CD14-positive monocyte (primary cell): ENCODE measurements at regions not wholly inside any gene's neighbourhood (a gene's known extent, or its start where the extent isn't known, plus 50 kb on each side); places are given as distances from the start of the nearest gene placed in this dataset.

ENCODE experiments used
- DNase-seq, 3 donors: peaks; one replicate each; pipeline ENCODE4 v3.0.0-alpha.2; 2011 to 2022
- H2AFZ ChIP-seq: 2 replicates; pipeline ENCODE4 v1.6.0; 2012; ENCODE audit warnings: mild to moderate bottlenecking, low read depth, low read length, inconsistent platforms; ENCODE audit not compliant: insufficient read depth, poor library complexity, severe bottlenecking
- H3K27ac ChIP-seq, 2 donors: 1 replicate in 1 of 2; 2 replicates in 1 of 2; pipeline ENCODE4 v1.5.1; 2012 to 2013; ENCODE audit warnings: low read length in 2 of 2, control low read depth in 1 of 2, inconsistent platforms in 1 of 2, low read depth in 1 of 2, mild to moderate bottlenecking in 1 of 2
- H3K27me3 ChIP-seq, 2 donors: one replicate each; pipeline versions ENCODE4 v1.6.0 to v1.6.1; 2011 to 2013; ENCODE audit warnings: low read length in 2 of 2; ENCODE audit not compliant: control insufficient read depth in 2 of 2, insufficient read depth in 2 of 2
- H3K36me3 ChIP-seq, 2 donors: replicated peaks in 1 of 2; 1 replicate in 1 of 2; 2 replicates in 1 of 2; pipeline versions ENCODE4 v1.5.1 to v1.6.1; 2012 to 2013; ENCODE audit warnings: low read length in 2 of 2, control low read depth in 1 of 2, inconsistent platforms in 1 of 2, mild to moderate bottlenecking in 1 of 2; ENCODE audit not compliant: insufficient read depth in 2 of 2, control insufficient read depth in 1 of 2
- H3K4me1 ChIP-seq, 2 donors: 1 replicate in 1 of 2; 2 replicates in 1 of 2; pipeline versions ENCODE4 v1.5.1 to v1.6.1; 2012 to 2013; ENCODE audit warnings: low read length in 2 of 2, control low read depth in 1 of 2, inconsistent platforms in 1 of 2, mild to moderate bottlenecking in 1 of 2, moderate library complexity in 1 of 2; ENCODE audit not compliant: insufficient read depth in 2 of 2, control insufficient read depth in 1 of 2
- H3K4me2 ChIP-seq: replicated peaks from 2 replicates; pipeline ENCODE3; 2012; ENCODE audit warnings: low read length, moderate library complexity, mild to moderate bottlenecking; ENCODE audit not compliant: poor library complexity, severe bottlenecking; ENCODE audit errors: extremely low read depth
- H3K4me3 ChIP-seq, 3 experiments: fragments of 200-600 bp in 1 of 3; sonication (generic) in 1 of 3; replicated peaks in 1 of 3; 1 replicate in 2 of 3; 2 replicates in 1 of 3; pipeline ENCODE4 v1.5.1; 2011 to 2013; ENCODE audit warnings: low read length in 3 of 3, mild to moderate bottlenecking in 3 of 3, control low read depth in 2 of 3, low read depth in 2 of 3, inconsistent platforms in 1 of 3, moderate library complexity in 1 of 3
- H3K79me2 ChIP-seq: 2 replicates; pipeline ENCODE4 v1.6.0; 2012; ENCODE audit warnings: mild to moderate bottlenecking, control low read depth, inconsistent platforms, low read length, moderate library complexity; ENCODE audit not compliant: insufficient read depth
- H3K9ac ChIP-seq: 2 replicates; pipeline ENCODE4 v1.6.0; 2017; ENCODE audit warnings: low read length, mild to moderate bottlenecking; ENCODE audit not compliant: insufficient read depth, poor library complexity, severe bottlenecking
- H3K9me3 ChIP-seq, 2 donors: replicated peaks in 1 of 2; 1 replicate in 1 of 2; 2 replicates in 1 of 2; pipeline versions ENCODE4 v1.5.1 to v1.6.1; 2012 to 2013; ENCODE audit warnings: low read length in 2 of 2, control low read depth in 1 of 2; ENCODE audit not compliant: control insufficient read depth in 1 of 2, insufficient read depth in 1 of 2
- H4K20me1 ChIP-seq: 2 replicates; pipeline ENCODE4 v1.6.0; 2012; ENCODE audit warnings: mild to moderate bottlenecking, low read length, control low read depth, moderate library complexity; ENCODE audit not compliant: insufficient read depth
- H3K27ac Mint-ChIP-seq, 7 donors: one replicate each; pipeline ENCODE4 v1.8.0; 2020; ENCODE audit warnings: mild to moderate bottlenecking in 7 of 7, mixed read lengths in 7 of 7, moderate library complexity in 6 of 7, inconsistent platforms in 2 of 7
- H3K27me3 Mint-ChIP-seq, 3 donors: one replicate each; pipeline ENCODE4 v1.8.0; 2021 to 2022; ENCODE audit warnings: low read depth in 3 of 3, mild to moderate bottlenecking in 3 of 3, mixed read lengths in 3 of 3, moderate library complexity in 3 of 3, inconsistent platforms in 1 of 3
- H3K36me3 Mint-ChIP-seq, 2 donors: one replicate each; pipeline ENCODE4 v1.8.0; 2020; ENCODE audit warnings: mixed read lengths in 2 of 2, inconsistent platforms in 1 of 2, mild to moderate bottlenecking in 1 of 2
- H3K4me1 Mint-ChIP-seq: one replicate; pipeline ENCODE4 v1.8.0; 2020; ENCODE audit warnings: mild to moderate bottlenecking, mixed read lengths
- H3K4me3 Mint-ChIP-seq, 2 donors: one replicate each; pipeline ENCODE4 v1.8.0; 2020; ENCODE audit warnings: mild to moderate bottlenecking in 2 of 2, mixed read lengths in 2 of 2, moderate library complexity in 1 of 2
- H3K9me3 Mint-ChIP-seq, 7 donors: one replicate each; pipeline ENCODE4 v1.8.0; 2020 to 2022; ENCODE audit warnings: mixed read lengths in 7 of 7, mild to moderate bottlenecking in 6 of 7, moderate library complexity in 6 of 7, inconsistent platforms in 2 of 7
- CTCF ChIP-seq: fragments of 200-600 bp; IDR thresholded peaks from one replicate; pipeline ENCODE4 v1.8.0; 2022; ENCODE audit warnings: antibody characterized with exemption, mild to moderate bottlenecking
- WGBS: methylation state at CpG from one replicate; pipeline ENCODE4 v1.1.5; 2013; ENCODE audit warnings: missing lambda C conversion rate; ENCODE audit not compliant: insufficient coverage; 5-methylcytosine and 5-hydroxymethylcytosine counted together
- intact Hi-C, 2 donors: fragments of 100-400 bp; cut with micrococcal nuclease; formaldehyde crosslinking; loops; one replicate each; pipeline versions ENCODE4 v1.15.0 to v1.15.1; 2023

DNA sequence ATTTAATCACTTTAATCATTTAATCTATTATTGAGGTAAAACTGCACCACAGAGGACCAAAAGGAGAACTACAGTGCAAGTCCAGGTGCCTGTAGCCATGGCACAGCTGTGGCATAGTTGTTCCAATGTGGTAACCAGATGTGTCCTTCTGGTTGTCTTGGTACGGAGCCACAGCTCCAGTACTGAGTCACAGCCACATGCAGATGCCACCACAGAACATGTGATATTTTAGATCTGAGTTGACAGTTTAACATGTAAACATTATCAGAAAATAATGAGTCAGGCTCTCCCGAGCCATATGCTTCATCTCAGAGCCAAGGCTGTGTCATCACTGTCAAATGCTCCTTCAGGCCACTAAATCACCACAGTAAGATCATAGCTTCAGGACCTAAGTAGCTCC, 56.4 kb upstream of the RGS7 start:
- Histone ChIP-seq H3K36me3 (no peaks in the 10 kb centered on the region), H3K4me2 (no peak overlapping the region), H3K27me3 (no peaks in the 10 kb centered on the region), H3K9ac (no peak overlapping the region), H3K9me3 (no peaks in the 10 kb centered on the region), H2AFZ (no peak overlapping the region), H3K4me1 (no peaks in the 10 kb centered on the region), H3K27ac (no peak overlapping the region), H3K79me2 (no peaks in the 10 kb centered on the region), H3K4me3 (no peak overlapping the region), H4K20me1 (no peaks in the 10 kb centered on the region)
- peaks cover 0 to 8% (median 3%) of the 10 kb centered on the region in 3 donors for H3K27me3 Mint-ChIP-seq
- H3K36me3 Mint-ChIP-seq: no peaks in the 10 kb centered on the region
- no peak overlapping the region for H3K27ac Mint-ChIP-seq
- no peaks in the 10 kb centered on the region for H3K4me1 Mint-ChIP-seq
- intact Hi-C loops: no loop called here
- peaks cover 0 to 2% (median 0%) of the 10 kb centered on the region in 7 donors for H3K9me3 Mint-ChIP-seq
- TF ChIP-seq CTCF: no peak
- H3K4me3 Mint-ChIP-seq: no peak overlapping the region
- 82% methylated on average over 2 of the region's 2 CpGs for WGBS
- DNase-seq: no peak

DNA sequence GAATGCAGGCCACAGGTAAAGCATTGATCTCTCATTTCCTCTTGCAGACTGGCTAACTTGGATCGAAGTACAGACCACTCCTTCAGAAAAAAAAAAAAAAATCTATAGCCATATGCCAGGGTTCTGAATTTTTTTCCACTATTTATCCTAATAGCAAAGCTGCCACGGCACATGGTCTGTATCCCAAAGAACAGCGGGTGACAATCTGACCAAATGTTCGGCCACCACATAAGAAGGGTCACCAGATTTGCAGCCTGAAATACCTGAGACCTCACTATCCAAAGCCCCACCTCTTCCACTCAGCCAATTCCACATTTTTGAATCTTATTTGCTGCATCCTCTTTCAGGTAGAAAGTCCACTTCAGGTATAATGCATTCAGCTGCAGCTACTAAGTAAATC, 55.6 kb upstream of the RGS7 start:
- H2AFZ ChIP-seq: no peak overlapping the region
- no peak for DNase-seq
- H3K36me3 ChIP-seq: no peaks in the 10 kb centered on the region
- peak overlapping the region in 1 of 7 donors; percentile 41 for H3K27ac Mint-ChIP-seq
- H3K9me3 ChIP-seq: no peaks in the 10 kb centered on the region
- H3K4me2 ChIP-seq: no peak overlapping the region
- H3K79me2 ChIP-seq: no peaks in the 10 kb centered on the region
- H3K4me1 Mint-ChIP-seq: no peaks in the 10 kb centered on the region
- H3K4me1 ChIP-seq: no peaks in the 10 kb centered on the region
- H3K27me3 Mint-ChIP-seq: peaks cover 0 to 5% (median 3%) of the 10 kb centered on the region in 3 donors
- H3K4me3 Mint-ChIP-seq: no peak overlapping the region
- no peaks in the 10 kb centered on the region for H3K36me3 Mint-ChIP-seq
- no peaks in the 10 kb centered on the region for H4K20me1 ChIP-seq
- WGBS: 80% methylated on average over 3 of the region's 4 CpGs
- H3K4me3 ChIP-seq: no peak overlapping the region
- intact Hi-C loops: no loop called here
- TF ChIP-seq CTCF: no peak
- H3K9ac ChIP-seq: no peak overlapping the region
- peaks cover 0 to 2% (median 0%) of the 10 kb centered on the region in 7 donors for H3K9me3 Mint-ChIP-seq
- no peaks in the 10 kb centered on the region for H3K27me3 ChIP-seq
- no peak overlapping the region for H3K27ac ChIP-seq
